HEK293 (cell line): ENCODE measurements at regions not wholly inside any gene's neighbourhood (a gene's known extent, or its start where the extent isn't known, plus 50 kb on each side); places are given as distances from the start of the nearest gene placed in this dataset.
"Not testable (repeated sequence)": the region's sequence is repeated elsewhere in the genome, so short reads cannot be mapped to it uniquely, and the experiment has no call there.

ENCODE experiments used
- CTCF ChIA-PET: fragments of 350-600 bp; formaldehyde crosslinking; extraction: SDS; loops from one replicate; lab custom pipeline; 2021; ENCODE audit warnings: antibody characterized with exemption; lab: Yijun Ruan, JAX
- POLR2A ChIA-PET: fragments of 300-600 bp; formaldehyde crosslinking; extraction: SDS; loops from one replicate; lab custom pipeline; 2020; ENCODE audit warnings: antibody characterized with exemption, inconsistent platforms; lab: Yijun Ruan, JAX
- H3K27ac ChIP-seq: fragments of 200-500 bp; sonication (Bioruptor generic); 2 replicates; pipeline ENCODE4 v1.5.1; 2014; ENCODE audit warnings: low read depth, low read length, control low read depth, inconsistent platforms; ENCODE audit errors: extremely low read depth
- H3K36me3 ChIP-seq, 2 experiments: fragments of 200-500 bp in 1 of 2; sonication (Bioruptor generic) in 1 of 2; 1 replicate in 1 of 2; 2 replicates in 1 of 2; pipeline ENCODE4 v1.5.1; 2014 to 2017; ENCODE audit warnings: inconsistent platforms in 2 of 2, low read length in 2 of 2; ENCODE audit not compliant: control insufficient read depth in 2 of 2, insufficient read depth in 1 of 2
- H3K4me1 ChIP-seq: fragments of 200-500 bp; sonication (Bioruptor generic); 2 replicates; pipeline ENCODE4 v1.5.1; 2014; ENCODE audit warnings: mild to moderate bottlenecking, low read length, inconsistent platforms; ENCODE audit not compliant: control insufficient read depth, insufficient read depth
- H3K4me3 ChIP-seq: 2 replicates; pipeline ENCODE4 v1.5.1; 2011; ENCODE audit warnings: low read depth, mild to moderate bottlenecking, control low read depth, low read length, moderate library complexity
- H3K9me3 ChIP-seq: fragments of 200-500 bp; sonication (Bioruptor generic); 2 replicates; pipeline ENCODE4 v1.5.1; 2014; ENCODE audit warnings: low read depth, low read length, inconsistent platforms; ENCODE audit not compliant: control insufficient read depth, insufficient read depth
- PRDM1 ChIP-seq: fragments of 450-650 bp; formaldehyde crosslinking; IDR thresholded peaks from 2 replicates; pipeline ENCODE4; 2016; ENCODE audit warnings: missing biosample characterization, missing genetic modification characterization
- SP7 ChIP-seq: fragments of 450-650 bp; formaldehyde crosslinking; IDR thresholded peaks from 2 replicates; pipeline ENCODE4 v1.5.1; 2016; ENCODE audit warnings: missing biosample characterization, missing genetic modification characterization
- WT1 ChIP-seq: fragments of 450-650 bp; formaldehyde crosslinking; IDR thresholded peaks from 2 replicates; pipeline ENCODE4 v1.5.1; 2016; ENCODE audit warnings: missing biosample characterization, missing genetic modification characterization
- ZBTB17 ChIP-seq: fragments of 450-650 bp; formaldehyde crosslinking; IDR thresholded peaks from 2 replicates; pipeline ENCODE4 v1.5.1; 2016; ENCODE audit warnings: missing biosample characterization, missing genetic modification characterization
- ZNF146 ChIP-seq: fragments of 450-650 bp; formaldehyde crosslinking; IDR thresholded peaks from 2 replicates; pipeline ENCODE4 v1.5.1; 2016; ENCODE audit warnings: missing biosample characterization, missing genetic modification characterization
- ZNF155 ChIP-seq: fragments of 450-650 bp; formaldehyde crosslinking; IDR thresholded peaks from 2 replicates; pipeline ENCODE4 v1.5.1; 2016; ENCODE audit warnings: missing biosample characterization, missing genetic modification characterization
- ZNF16 ChIP-seq: fragments of 450-650 bp; formaldehyde crosslinking; IDR thresholded peaks from 2 replicates; pipeline ENCODE4 v1.5.1; 2016; ENCODE audit warnings: low read depth, missing biosample characterization, missing genetic modification characterization
- ZNF18 ChIP-seq: fragments of 450-650 bp; formaldehyde crosslinking; IDR thresholded peaks from 2 replicates; pipeline ENCODE4 v1.5.1; 2016; ENCODE audit warnings: missing biosample characterization, missing genetic modification characterization
- ZNF211 ChIP-seq: fragments of 450-650 bp; formaldehyde crosslinking; IDR thresholded peaks from 2 replicates; pipeline ENCODE4 v1.5.1; 2016; ENCODE audit warnings: low read depth, missing biosample characterization, missing genetic modification characterization
- ZNF248 ChIP-seq: fragments of 450-650 bp; formaldehyde crosslinking; IDR thresholded peaks from 2 replicates; pipeline ENCODE4 v1.5.1; 2017; ENCODE audit warnings: missing biosample characterization, missing genetic modification characterization
- ZNF266 ChIP-seq: fragments of 450-650 bp; formaldehyde crosslinking; IDR thresholded peaks from 2 replicates; pipeline ENCODE4 v1.5.1; 2016; ENCODE audit warnings: missing biosample characterization, missing genetic modification characterization, low read depth
- ZNF501 ChIP-seq: fragments of 450-650 bp; formaldehyde crosslinking; IDR thresholded peaks from 2 replicates; pipeline ENCODE4 v1.5.1; 2016; ENCODE audit warnings: missing biosample characterization, missing genetic modification characterization
- ZNF514 ChIP-seq: fragments of 450-650 bp; formaldehyde crosslinking; IDR thresholded peaks from 2 replicates; pipeline ENCODE4 v1.5.1; 2016; ENCODE audit warnings: missing biosample characterization, missing genetic modification characterization
- ZNF529 ChIP-seq: fragments of 450-650 bp; formaldehyde crosslinking; IDR thresholded peaks from 2 replicates; pipeline ENCODE4 v1.5.1; 2017; ENCODE audit warnings: missing genetic modification characterization, missing biosample characterization; ENCODE audit not compliant: insufficient replicate concordance
- ZNF555 ChIP-seq: fragments of 450-650 bp; formaldehyde crosslinking; conservative IDR thresholded peaks from 2 replicates; pipeline ENCODE4 v1.5.1; 2017; ENCODE audit warnings: missing biosample characterization, mild to moderate bottlenecking, missing genetic modification characterization, inconsistent platforms
- ZNF561 ChIP-seq: fragments of 450-650 bp; IDR thresholded peaks from 2 replicates; pipeline ENCODE4 v1.5.1; 2018; ENCODE audit warnings: missing biosample characterization, missing genetic modification characterization, borderline replicate concordance
- ZNF580 ChIP-seq: fragments of 450-650 bp; formaldehyde crosslinking; IDR thresholded peaks from 2 replicates; pipeline ENCODE4 v1.5.1; 2016; ENCODE audit warnings: missing biosample characterization, missing genetic modification characterization
- ZNF600 ChIP-seq: fragments of 450-650 bp; formaldehyde crosslinking; IDR thresholded peaks from 2 replicates; pipeline ENCODE4 v1.5.1; 2016; ENCODE audit warnings: missing biosample characterization, missing genetic modification characterization
- ZNF747 ChIP-seq: fragments of 450-650 bp; formaldehyde crosslinking; IDR thresholded peaks from 2 replicates; pipeline ENCODE4 v1.5.1; 2016; ENCODE audit warnings: missing biosample characterization, missing genetic modification characterization
- ZSCAN16 ChIP-seq: fragments of 450-650 bp; formaldehyde crosslinking; IDR thresholded peaks from 2 replicates; pipeline ENCODE4 v1.5.1; 2016; ENCODE audit warnings: missing biosample characterization, missing genetic modification characterization
- ZSCAN30 ChIP-seq: fragments of 450-650 bp; IDR thresholded peaks from 2 replicates; pipeline ENCODE4 v1.5.1; 2018; ENCODE audit warnings: missing biosample characterization, mild to moderate bottlenecking, missing genetic modification characterization, moderate library complexity
- TF ChIP-seq, protein P1 (sequence below): fragments of 450-650 bp; formaldehyde crosslinking; IDR thresholded peaks from 2 replicates; pipeline ENCODE4 v1.5.1; 2016; ENCODE audit warnings: missing biosample characterization, missing genetic modification characterization
- TF ChIP-seq, protein P2 (sequence below): fragments of 450-650 bp; formaldehyde crosslinking; IDR thresholded peaks from 2 replicates; pipeline ENCODE4 v1.5.1; 2016; ENCODE audit warnings: missing biosample characterization, missing genetic modification characterization
- TF ChIP-seq, protein P3 (sequence below): fragments of 450-650 bp; formaldehyde crosslinking; IDR thresholded peaks from 2 replicates; pipeline ENCODE4 v1.5.1; 2016; ENCODE audit warnings: missing biosample characterization, missing genetic modification characterization
- TF ChIP-seq, protein P4 (sequence below): fragments of 450-650 bp; formaldehyde crosslinking; IDR thresholded peaks from 2 replicates; pipeline ENCODE4 v1.5.1; 2017; ENCODE audit warnings: missing biosample characterization, missing genetic modification characterization

GRCh38 chr10:118422241-118422640 lies 80.1 kb upstream of the FAM204A start:
- CTCF ChIA-PET = interaction anchor here (0.6 to 2.5 kb wide), 5 partner anchors 11 to 991 kb away, joined by 3 to 11 read pairs (median 10); no protein-coding TSS in a partner anchor
- no peak overlapping the region for H3K27ac ChIP-seq

DNA sequence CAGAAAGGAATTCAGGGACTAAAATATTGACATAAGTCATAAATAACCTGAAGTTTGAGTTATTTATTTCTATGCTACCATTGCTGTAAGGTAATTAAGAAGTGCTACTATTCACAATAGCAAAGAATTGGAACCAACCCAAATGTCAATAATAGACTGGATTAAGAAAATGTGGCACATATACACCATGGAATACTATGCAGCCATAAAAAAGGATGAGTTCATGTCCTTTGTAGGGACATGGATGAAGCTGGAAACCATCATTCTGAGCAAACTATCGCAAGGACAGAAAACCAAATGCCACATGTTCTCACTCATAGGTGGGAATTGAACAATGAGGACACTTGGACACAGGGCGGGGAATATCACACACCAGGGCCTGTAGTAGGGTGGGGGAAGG lies 77.9 kb upstream of the FAM204A start:
- TF ChIP-seq ZNF580 (tag by site-specific recombination) (peak; percentile 56; the same call in 1 of the 2 replicates), ZNF146 (tag by site-specific recombination) (peak; percentile 94)
- H3K4me1 ChIP-seq, CTCF ChIA-PET, H3K27ac ChIP-seq, H3K36me3 ChIP-seq, POLR2A ChIA-PET, H3K4me3 ChIP-seq, H3K9me3 ChIP-seq: not testable (repeated sequence)

More at GRCh38 chr10:118422241-118422640, 80.1 kb upstream of the FAM204A start:
- no peak overlapping the region for H3K4me3 ChIP-seq
- no peaks in the 10 kb centered on the region for H3K9me3 ChIP-seq
- H3K36me3 ChIP-seq = no peaks in the 10 kb centered on the region
- TF ChIP-seq ZNF600 (tag by site-specific recombination) = no peak
- TF ChIP-seq ZBTB17 = no peak
- no peak for TF ChIP-seq ZSCAN30
- no peak for TF ChIP-seq WT1 (tag by site-specific recombination)
- TF ChIP-seq SP7 (tag by site-specific recombination) = no peak
- TF ChIP-seq ZNF747 (tag by site-specific recombination) = no peak
- no peak for TF ChIP-seq ZNF555 (tag by site-specific recombination)
- TF ChIP-seq PRDM1 (tag by site-specific recombination) = no peak
- TF ChIP-seq, protein P1, sequence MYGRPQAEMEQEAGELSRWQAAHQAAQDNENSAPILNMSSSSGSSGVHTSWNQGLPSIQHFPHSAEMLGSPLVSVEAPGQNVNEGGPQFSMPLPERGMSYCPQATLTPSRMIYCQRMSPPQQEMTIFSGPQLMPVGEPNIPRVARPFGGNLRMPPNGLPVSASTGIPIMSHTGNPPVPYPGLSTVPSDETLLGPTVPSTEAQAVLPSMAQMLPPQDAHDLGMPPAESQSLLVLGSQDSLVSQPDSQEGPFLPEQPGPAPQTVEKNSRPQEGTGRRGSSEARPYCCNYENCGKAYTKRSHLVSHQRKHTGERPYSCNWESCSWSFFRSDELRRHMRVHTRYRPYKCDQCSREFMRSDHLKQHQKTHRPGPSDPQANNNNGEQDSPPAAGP (tag by site-specific recombination) = no peak
- no peak for TF ChIP-seq ZNF18
- TF ChIP-seq ZNF514 (tag by site-specific recombination) = no peak
- H3K4me1 ChIP-seq = no peaks in the 10 kb centered on the region
- POLR2A ChIA-PET = no interaction called here

- ChIA-PET CTCF (interaction anchor here (1.4 kb wide), 1 partner anchor 11 kb away, joined by 4 read pairs; no protein-coding TSS in a partner anchor), POLR2A (no interaction called here)
- Histone ChIP-seq H3K27ac (no peak overlapping the region), H3K36me3 (no peaks in the 10 kb centered on the region), H3K4me3 (no peak overlapping the region), H3K4me1 (no peaks in the 10 kb centered on the region), H3K9me3 (no peaks in the 10 kb centered on the region)
- TF ChIP-seq ZNF16 (tag by site-specific recombination) (no peak), PRDM1 (tag by site-specific recombination) (no peak), ZNF248 (tag by site-specific recombination) (no peak), ZSCAN16 (tag by site-specific recombination) (no peak), ZNF211 (tag by site-specific recombination) (no peak), ZNF266 (tag by site-specific recombination) (no peak), ZNF155 (tag by site-specific recombination) (no peak), ZNF561 (no peak), ZNF501 (tag by site-specific recombination) (no peak), ZNF529 (tag by site-specific recombination) (no peak)
- TF ChIP-seq, protein P2, sequence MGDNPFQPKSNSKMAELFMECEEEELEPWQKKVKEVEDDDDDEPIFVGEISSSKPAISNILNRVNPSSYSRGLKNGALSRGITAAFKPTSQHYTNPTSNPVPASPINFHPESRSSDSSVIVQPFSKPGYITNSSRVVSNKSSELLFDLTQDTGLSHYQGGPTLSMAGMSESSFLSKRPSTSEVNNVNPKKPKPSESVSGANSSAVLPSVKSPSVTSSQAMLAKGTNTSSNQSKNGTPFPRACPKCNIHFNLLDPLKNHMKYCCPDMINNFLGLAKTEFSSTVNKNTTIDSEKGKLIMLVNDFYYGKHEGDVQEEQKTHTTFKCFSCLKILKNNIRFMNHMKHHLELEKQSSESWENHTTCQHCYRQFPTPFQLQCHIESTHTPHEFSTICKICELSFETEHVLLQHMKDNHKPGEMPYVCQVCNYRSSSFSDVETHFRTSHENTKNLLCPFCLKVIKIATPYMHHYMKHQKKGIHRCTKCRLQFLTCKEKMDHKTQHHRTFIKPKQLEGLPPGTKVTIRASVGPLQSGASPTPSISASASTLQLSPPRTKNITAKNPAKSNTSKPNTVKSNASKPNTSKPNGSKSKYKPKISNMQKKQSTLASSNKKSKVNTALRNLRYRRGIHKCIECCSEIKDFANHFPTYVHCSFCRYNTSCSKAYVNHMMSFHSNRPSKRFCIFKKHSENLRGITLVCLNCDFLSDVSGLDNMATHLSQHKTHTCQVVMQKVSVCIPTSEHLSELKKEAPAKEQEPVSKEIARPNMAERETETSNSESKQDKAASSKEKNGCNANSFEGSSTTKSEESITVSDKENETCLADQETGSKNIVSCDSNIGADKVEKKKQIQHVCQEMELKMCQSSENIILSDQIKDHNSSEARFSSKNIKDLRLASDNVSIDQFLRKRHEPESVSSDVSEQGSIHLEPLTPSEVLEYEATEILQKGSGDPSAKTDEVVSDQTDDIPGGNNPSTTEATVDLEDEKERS (tag by site-specific recombination) = no peak
- TF ChIP-seq, protein P3, sequence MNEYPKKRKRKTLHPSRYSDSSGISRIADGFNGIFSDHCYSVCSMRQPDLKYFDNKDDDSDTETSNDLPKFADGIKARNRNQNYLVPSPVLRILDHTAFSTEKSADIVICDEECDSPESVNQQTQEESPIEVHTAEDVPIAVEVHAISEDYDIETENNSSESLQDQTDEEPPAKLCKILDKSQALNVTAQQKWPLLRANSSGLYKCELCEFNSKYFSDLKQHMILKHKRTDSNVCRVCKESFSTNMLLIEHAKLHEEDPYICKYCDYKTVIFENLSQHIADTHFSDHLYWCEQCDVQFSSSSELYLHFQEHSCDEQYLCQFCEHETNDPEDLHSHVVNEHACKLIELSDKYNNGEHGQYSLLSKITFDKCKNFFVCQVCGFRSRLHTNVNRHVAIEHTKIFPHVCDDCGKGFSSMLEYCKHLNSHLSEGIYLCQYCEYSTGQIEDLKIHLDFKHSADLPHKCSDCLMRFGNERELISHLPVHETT (tag by site-specific recombination) = no peak
- TF ChIP-seq, protein P4, sequence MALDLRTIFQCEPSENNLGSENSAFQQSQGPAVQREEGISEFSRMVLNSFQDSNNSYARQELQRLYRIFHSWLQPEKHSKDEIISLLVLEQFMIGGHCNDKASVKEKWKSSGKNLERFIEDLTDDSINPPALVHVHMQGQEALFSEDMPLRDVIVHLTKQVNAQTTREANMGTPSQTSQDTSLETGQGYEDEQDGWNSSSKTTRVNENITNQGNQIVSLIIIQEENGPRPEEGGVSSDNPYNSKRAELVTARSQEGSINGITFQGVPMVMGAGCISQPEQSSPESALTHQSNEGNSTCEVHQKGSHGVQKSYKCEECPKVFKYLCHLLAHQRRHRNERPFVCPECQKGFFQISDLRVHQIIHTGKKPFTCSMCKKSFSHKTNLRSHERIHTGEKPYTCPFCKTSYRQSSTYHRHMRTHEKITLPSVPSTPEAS (tag by site-specific recombination) = no peak
These were observed 70.8 kb upstream of the FAM204A start for GRCh38 chr10:118412932-118413331.
